Activated T-cell treated with anti-CD3 and anti-CD28 coated beads, Interleukin-2, amount 50 U/mL, for 1 hour (primary cell): ENCODE measurements at regions not wholly inside any gene's neighbourhood (a gene's known extent, or its start where the extent isn't known, plus 50 kb on each side); places are given as distances from the start of the nearest gene placed in this dataset.
"Not testable (repeated sequence)": the region's sequence is repeated elsewhere in the genome, so short reads cannot be mapped to it uniquely, and the experiment has no call there.

Source experiments
- DNase-seq: peaks from one replicate; pipeline ENCODE4 v3.0.0-alpha.2; 2020

- not testable (repeated sequence) for DNase-seq
These were observed 107.1 kb upstream of the TP53BP2 start for GRCh38 chr1:223952801-223953200.

- not testable (repeated sequence) for DNase-seq
These were observed 105.8 kb upstream of the TP53BP2 start for GRCh38 chr1:223951551-223951950.

GRCh38 chr1:223949944-223950343, 104.2 kb upstream of the TP53BP2 start:
- not testable (repeated sequence) for DNase-seq

DNA sequence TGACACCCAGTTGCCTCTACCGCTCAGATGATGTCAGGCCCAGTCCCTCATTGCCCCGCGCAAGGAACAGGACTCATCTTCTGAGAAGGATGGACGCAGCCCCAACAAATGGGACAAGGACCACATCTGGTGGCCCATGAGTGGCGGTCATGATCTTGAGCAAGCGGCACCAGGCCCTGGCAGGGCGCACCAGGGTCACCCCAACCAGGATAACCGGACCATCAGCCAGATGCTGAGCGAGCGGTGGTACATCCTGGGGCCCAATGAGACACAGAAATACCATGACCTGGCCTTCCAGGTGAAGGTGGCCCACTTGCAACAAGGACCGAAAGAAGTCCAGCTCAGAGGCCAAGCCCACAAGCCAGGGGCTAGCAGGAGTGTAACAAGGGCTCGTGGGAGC, 102.3 kb upstream of the TP53BP2 start:
- not testable (repeated sequence) for DNase-seq

DNA sequence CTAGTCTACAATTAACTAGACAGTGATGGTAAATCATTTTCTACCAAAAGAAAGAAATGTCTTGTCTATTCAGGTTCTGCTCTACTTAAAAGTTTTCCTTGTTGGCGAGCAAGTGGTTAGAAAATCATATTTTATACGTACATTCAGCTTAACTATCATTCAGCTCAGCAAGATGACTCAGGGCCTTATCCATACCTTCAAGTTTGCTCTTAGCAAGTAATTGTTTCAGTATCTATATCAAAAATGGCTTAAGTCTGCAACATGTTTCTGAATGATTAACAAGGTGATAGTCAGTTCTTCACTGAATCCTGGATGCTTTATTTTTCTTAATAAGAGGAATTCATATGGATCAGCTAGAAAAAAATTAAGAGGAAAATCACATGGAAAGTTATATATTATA, 90.8 kb upstream of the TP53BP2 start:
- not testable (repeated sequence) for DNase-seq

DNA sequence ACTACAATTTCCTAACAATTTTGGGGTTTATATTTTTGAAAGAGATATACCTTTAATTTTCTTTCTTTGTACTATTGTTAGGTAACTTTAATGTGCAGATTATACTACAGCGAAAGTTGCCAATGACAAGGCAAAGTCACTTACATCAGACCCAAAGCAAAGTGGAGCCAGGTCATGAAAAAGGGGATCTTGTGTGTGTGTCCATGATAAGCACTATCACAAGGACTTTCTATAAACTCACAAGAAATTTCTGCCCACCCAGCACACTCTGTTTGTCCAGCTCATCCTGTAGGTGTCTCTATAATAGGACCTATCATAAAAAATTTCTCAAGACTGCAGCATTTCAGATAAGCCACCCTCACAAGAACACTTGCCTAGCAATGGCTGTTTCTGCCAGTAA, 85.7 kb upstream of the TP53BP2 start:
- DNase-seq, result not testable (repeated sequence)

GRCh38 chr1:223920805-223921204, 75.1 kb upstream of the TP53BP2 start:
- DNase-seq, result not testable (repeated sequence)

DNA sequence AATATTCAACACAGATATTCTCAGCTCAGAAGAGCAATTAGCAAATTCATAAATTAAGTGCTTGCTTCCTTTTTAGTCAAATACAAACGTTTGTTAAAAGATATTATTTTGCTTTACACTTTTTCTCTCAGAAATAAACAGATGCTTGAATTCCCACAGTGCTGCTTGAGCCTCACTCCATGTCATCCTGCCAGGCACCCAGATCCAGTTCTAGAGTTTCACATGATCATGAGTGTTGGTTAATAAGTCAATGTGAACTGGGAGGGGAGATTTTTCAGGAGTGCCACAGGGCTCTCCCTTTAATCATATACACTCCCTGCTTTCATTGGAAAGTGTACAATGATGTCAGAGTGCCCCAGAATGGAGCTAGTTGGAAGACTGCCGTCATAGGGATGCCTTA, 69.7 kb upstream of the TP53BP2 start:
- not testable (repeated sequence) for DNase-seq

DNA sequence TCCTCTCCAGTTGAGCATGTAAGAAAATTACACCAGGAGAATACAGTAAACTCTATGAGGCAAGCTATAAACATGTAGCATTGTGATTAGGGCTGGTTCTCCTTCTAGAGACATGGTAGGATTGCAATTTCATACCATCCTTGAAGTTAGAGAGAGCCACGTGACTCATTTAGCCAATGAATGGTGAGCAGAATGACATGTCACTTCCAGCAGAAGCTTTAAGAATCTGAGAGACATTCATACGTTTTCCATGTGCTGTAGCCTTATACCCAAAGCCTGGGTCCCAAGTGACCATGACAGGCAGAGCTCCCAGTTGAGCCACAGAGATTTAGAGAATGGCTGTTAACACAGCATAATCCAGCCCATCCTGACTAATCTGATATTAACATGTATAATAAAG, 68.0 kb upstream of the TP53BP2 start:
- not testable (repeated sequence) for DNase-seq

GRCh38 chr1:223907943-223908587, 62.3 kb upstream of the TP53BP2 start:
- DNase-seq, result peak; percentile 33

GRCh38 chr1:223903221-223903620, 57.5 kb upstream of the TP53BP2 start:
- not testable (repeated sequence) for DNase-seq

- not testable (repeated sequence) for DNase-seq
These were observed 54.0 kb upstream of the TP53BP2 start for GRCh38 chr1:223899775-223900174.

DNA sequence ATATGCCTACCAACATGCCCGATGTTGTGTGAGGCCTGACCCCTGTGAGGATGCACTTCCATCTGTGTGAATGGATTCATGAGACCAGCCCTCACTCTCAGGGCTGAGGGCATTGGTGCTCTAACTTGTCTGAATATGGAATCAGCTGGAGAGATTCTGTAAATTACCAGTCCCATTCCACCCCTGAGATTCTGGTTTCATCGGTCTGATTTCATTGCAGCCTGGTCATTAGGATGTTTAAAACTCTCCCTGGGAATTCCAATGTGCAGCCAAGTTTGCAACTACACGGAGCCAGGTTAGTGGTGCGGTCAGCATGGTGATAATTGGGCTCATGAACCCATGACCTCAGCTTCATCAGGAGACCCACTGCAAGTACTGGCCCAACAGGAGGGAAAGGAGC, 51.4 kb upstream of the TP53BP2 start:
- not testable (repeated sequence) for DNase-seq

DNA sequence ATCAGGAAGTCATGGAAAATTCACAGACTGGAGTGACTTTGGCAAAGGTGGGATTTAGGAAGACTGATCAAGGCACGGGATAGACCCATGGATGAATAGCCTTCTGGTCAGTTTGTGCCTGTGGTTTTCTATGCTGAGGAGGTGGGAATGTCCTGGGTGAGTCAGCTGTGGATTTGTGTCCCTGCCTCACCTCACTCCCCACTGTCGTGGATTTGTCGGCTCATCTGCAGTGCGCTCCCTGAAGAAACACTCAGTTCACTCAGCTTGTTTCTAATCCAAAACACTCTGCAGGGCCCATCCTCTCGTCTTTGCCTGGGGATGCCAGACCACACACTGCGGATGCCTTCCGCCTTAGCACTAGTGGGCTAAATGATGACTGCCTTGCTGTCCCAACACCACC, 50.2 kb upstream of the TP53BP2 start:
- DNase-seq, result not testable (repeated sequence)
